HG03060 (cell line): ENCODE measurements at regions not wholly inside any gene's neighbourhood (a gene's known extent, or its start where the extent isn't known, plus 50 kb on each side); places are given as distances from the start of the nearest gene placed in this dataset.
"Not testable (repeated sequence)": the region's sequence is repeated elsewhere in the genome, so short reads cannot be mapped to it uniquely, and the experiment has no call there.

Experiments
- ATAC-seq: cut with Tn5 transposase; IDR thresholded peaks from one replicate; pipeline ENCODE4 v1.9.1; 2021; ENCODE audit warnings: low read depth, moderate number of reproducible peaks; ENCODE audit not compliant: unreplicated experiment

DNA sequence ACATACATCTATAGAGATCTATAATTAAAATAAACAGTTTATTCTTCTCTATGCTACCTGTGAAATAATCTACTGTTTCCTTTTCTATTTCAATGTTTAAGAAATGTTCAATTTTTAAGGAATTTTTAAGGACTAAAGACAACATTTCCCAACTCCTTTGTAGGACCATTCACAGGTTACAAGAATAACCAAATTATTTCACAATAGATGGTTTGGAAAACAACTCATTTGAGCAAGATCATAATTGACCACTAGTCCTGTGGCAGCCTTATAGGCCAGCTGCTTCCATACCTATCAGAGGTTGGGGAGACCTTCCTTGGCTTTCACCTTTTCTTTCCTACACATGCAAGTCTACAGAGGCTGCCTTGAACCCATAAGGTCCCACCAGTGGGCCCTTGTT is 193.7 kb downstream of the TTC39B start:
- ATAC-seq = no peak

DNA sequence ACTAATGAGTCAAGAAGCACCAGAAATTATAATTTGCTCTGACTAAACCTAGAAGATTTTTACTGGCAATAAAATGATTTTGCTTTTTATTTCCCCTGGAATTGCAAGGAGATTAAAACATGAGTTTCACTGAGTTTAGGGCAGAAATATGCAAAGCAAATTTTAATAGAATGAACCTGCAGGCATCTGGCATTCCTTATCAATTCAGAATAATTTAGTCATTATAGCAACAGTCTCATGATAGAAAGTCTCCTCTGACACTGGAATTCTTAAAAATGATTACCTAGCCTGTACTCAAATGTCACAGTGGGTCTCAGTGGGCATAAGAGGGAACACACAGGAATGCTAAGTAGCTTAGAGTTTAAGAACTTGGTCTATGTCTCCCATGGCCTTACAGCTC is 195.9 kb downstream of the TTC39B start:
- no peak for ATAC-seq

DNA sequence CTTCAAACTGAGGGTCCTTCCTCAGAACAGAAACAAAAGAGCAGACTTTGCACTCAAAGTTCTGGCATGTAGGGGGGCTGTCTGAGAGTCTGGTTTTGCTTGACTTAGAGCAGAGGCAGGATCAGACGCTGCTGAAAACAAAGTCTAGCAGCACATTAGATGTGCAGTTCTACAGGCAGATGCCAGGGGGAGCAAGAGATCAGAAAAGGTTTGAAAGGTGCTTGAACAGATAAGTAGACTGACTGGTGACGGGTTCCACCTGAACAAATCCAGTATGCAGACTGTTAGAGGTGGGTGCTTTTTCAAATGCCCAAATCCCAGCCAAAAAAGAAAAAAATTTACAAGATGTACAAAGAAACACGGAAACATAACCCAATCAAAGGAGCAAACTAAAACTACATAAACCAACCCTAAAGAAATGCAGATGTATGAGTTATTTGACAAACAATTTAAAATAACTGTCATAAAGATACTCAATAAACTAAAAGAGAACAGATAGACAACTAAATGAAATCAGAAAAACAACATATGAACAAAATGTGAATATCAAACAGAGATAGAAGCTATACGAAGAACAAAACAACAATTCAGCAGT is 194.7 kb upstream of the FREM1 start:
- ATAC-seq = peak; percentile 60

DNA sequence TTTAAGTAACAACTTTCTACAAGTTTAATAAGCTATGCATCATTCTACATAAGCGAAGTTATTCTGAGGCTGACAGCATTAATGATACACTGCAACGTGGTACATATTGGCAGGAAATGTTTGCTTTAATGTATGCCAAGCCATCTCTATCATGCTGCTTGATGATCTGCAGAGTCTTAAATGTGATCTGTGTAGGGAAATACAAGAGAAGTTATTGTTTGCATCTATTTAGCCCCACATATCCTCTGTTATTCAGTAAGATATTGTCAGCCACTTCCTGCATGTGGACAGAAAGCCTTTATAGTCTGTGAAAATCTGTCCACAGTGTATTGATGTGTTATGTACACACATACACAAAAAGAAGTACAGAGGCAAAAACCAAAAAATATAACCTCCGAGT is 193.1 kb upstream of the FREM1 start:
- ATAC-seq = no peak

DNA sequence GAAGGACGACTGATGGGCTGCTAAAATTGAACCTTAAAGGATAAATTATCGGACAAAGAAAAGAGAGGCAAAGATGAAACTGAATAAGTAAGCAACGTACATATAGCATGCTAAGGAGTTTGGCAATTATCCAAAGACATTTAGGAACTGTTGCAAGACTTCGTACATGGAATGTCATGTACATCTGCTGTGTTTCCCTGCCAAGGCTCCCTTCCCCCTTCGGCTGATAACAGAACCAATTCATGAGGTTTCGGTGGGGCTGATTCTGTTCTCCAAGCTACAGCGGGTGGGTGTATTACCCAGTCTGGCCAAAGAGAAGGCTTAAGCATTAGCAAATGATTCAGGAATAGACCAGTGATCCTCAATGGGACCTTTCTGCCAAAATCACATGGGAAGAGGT is 190.9 kb upstream of the FREM1 start:
- no peak for ATAC-seq

DNA sequence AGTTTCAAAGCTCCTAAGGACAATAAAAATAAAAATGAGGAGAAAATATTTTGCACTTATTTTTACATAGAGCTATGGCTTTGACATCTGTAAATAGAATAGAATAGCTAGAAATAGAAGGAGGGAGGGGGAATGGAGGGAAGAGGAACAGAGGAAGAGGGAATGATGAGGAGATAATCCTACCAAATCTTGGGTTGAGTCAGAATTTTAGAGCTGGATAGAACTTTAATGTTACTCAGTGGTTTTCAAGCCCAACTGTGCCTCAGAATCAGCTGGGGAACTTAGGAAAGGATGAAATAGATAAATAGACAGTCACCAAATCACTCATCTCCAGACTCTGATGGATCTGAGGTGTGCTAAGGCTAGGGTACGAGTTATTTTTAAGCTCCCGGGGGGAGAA is 190.3 kb upstream of the FREM1 start:
- ATAC-seq = no peak

DNA sequence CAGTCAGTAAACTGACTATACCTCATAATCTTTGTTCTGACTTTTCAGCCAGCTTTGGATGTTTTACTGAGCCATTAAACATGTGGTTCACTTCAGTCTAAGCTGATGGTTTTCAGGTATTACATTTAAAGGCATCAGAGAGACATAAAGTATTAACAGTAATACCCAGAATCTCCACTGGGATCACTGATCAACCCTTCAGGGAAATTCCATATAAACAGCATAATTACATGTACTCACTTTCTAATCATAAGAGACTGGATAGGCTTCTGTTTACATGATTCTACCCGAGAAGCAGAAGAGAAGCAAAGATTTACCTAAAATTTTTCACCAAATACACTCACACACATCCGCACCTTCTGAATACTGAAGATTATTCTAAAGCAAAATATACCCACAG is 186.7 kb upstream of the FREM1 start:
- ATAC-seq = no peak

DNA sequence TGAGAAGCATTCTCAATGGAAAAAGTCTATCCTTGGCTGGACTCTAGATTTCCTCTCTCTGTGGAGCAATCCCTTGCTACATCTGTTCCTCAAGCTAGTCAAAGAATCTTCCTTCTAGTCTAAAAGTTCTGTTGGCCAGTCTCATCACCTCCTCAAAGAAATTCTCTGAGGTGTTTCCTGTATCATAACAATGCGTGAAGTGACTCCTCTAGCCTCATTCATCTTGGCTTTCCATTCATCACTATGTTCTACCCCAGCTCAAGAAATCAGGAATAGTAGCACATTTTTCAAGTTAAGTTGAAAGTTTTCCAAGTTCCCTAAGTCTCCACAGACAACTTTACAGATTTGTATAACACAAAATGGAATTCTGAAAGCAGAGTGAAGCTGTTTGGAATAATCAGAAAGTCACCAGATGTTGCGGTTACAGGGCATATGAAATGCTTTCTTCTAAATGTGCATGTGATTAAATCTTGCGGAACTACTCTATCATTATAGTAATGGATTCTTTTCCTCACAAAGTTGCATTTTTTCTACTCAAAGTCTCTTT is 176.6 kb upstream of the FREM1 start:
- no peak for ATAC-seq

DNA sequence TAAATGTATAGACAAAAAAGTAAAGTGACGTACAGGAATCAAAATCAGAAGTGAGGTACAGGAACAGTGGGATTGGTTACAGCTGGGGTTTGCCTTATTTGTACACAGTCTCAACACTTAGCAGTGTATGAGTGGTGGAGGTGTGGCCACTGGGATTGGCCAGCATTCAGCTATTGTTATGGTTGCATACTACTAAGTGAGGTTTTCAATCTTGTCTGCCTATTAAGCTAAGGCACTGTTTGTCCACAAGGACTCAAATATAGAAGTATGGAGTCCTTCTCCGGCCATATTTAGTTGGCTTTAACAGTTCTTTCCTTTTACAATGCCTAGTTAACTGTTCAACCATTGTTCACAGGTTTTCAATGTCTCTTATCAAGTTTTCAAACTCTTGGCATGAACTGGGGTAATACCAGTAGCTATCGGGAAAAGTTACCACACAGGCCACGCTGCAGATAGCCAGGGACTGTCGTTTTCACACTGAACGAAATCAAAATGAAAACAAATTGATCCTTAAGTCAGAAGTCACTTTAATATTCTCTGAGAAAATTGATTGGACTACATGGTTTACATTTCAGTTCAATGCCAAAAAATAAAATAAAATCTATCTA is 176.0 kb upstream of the FREM1 start:
- no peak for ATAC-seq

DNA sequence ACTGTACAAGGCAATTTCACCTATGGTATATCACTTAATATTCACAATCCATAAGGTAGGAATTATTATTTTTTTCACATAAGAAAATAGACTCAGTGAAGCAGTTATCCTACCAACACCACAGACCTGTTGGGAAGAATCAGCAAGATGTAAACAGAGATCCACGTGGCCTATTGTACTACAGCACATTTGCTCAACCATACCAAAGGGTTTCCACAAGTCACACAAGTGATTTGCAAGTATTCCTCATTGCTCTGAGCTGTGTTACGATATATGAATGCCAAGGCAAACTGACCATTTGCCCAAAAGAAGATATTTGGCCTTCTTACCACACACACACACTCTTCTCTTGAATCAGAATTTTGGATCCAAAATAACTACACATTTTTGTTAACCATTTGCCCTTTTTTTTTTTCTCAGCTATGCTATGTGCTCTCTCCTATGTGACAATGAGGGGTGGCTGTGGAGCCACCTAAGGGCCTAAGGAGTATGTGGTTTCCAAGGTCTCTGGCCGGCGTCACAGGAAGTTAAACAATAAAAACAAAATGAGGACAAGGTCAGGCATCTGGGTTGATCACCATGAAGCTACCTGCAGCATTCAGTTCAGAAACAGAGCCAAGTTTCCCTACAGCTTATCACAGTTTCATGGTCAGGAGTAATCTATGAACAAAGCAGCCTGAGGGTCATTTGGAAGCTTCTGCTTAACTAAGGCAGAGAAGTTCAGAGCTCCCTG is 171.0 kb upstream of the FREM1 start:
- no peak for ATAC-seq

DNA sequence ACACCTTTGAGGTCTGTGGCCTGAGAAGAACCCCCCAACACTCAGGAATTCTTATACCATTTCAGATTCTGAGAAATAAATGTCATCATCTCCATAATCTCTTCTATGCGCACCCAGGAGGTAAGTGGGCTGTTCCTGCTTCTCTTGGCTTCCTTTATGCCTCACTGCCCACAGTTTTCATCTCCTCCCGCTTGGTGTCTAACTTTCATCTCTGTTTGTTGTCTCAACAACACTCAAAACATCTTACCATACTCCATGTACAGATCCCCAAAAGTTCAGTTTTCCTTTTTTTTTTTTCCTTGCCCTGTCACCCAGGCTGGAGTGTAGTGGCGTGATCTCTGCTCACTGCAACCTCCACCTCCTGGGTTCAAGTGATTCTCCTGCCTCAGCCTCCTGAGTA is 170.2 kb upstream of the FREM1 start:
- ATAC-seq = no peak

DNA sequence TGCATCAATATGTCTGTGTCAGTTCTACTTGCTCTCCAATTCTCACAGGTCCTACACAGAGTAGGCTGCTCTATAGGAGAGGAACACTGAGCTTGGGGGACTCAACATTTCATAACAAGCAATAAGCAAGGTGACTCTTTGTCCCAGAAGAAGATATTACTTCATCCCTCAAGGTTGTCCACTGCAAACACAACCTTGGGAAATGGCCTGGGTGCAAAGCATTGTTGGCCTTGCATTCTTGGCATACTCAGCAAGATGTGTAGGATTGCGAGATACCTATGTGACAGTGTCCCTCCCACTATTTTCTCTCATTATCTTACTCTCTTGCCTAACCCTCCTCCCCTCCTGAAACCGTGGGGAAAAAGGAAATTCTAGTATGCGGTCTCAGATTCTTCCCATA is 169.8 kb upstream of the FREM1 start:
- no peak for ATAC-seq

DNA sequence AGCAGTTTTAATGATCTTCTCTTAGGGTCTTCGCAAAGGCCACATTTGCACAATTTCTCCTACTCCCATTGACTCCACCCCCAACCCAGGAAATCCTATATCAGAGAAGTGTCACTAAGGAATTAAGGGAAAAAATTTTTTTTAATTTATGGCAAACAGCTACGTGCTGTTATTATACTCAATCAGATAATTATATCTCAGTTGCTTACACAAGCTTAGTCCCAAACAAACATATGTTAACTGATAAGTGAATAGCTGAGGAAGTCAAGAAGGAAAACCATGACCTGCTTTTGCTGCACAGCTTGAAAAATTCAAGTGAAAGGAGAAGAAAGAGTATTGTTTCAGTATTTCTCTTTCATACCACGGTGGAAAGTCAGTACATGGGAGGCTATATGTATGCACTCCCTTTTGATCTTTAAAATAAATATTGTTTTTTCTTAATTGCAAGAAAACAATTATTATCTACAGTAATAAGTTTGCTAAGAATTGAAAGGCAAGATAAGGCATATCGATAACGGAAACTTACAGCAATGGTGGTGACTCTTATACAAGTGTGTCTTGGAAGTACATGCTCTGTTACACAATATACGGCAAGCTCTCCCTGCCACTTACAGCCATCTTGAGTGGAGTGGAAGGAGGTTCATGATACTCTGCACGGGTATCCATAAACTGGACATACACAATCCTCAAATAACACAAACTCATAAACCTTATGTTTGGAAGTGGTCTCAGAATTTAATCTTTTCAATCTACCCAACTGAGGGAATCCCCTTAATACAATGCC is 167.9 kb upstream of the FREM1 start:
- ATAC-seq = no peak

DNA sequence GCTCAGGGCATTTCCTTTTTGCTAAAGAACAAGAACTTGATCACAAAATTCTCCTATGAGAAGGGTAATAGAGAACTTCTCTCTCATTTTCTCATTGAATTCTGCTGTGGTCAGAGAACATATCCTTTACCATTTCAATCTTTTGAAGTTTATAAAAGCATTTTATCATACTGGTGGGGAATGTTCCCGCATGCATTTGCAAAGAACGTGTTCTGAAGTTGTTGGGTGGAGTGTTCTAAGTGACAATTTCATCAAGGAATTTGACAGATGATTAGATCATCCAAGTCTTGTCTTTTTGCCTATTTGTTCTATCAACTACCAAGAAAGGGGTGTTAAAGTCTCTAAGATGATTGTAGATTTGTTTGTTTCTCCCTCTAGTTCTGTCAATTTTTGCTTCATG is 163.4 kb upstream of the FREM1 start:
- ATAC-seq = no peak

DNA sequence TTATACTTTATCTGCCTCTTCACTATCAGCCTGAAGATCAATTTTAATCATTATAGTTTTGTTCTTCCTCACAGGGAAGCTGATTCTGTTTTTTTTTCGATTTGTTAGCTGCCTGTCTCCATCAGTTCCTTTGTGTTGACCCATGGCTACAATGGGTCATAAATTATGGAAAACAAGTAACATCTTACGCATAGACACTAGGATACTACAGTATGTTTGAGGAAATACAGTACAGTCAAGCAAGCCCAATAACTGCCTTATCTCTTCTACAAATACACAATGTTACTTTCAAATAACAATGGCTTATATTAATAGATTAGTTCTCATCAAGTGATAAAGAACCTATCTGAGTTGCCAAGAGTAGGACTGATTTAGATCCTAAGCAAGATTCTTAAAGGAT is 160.5 kb upstream of the FREM1 start:
- no peak for ATAC-seq

DNA sequence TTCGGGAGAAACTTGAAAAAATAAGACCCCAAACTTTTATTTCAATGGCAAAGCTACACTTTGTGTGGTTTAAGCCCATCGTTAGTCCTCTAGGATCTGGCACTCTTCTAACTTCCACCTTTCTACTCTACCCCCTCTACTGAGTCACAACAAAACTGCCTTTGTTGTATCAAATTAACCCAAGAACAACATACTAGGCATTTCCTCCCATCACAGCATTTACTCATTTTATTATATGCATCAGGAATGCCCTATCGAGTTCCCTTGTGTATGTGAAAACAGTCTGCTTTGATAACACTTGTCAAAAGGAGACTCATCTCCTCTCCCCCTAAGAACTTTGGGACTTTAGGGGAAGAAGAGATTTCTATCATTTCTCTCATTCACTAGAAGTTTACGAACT is 158.9 kb upstream of the FREM1 start:
- no peak for ATAC-seq

DNA sequence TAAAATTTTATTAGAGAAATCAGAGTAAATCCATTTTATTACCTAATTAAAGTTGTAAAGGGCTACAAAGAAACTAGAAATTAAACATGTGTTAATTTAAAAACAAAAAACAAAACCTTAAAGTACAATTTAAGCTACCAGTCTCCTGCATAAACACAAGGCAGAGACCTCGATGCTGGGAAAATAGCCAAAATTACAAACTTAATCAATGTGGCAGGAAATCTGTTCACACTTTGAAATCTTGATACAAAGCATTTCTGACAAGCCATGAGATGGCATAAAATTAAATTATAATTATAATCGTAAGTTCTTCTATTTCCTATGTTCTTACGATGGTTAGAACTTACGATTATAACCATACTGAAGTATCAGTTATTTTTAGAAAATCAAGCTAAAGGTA is 158.0 kb upstream of the FREM1 start:
- no peak for ATAC-seq

DNA sequence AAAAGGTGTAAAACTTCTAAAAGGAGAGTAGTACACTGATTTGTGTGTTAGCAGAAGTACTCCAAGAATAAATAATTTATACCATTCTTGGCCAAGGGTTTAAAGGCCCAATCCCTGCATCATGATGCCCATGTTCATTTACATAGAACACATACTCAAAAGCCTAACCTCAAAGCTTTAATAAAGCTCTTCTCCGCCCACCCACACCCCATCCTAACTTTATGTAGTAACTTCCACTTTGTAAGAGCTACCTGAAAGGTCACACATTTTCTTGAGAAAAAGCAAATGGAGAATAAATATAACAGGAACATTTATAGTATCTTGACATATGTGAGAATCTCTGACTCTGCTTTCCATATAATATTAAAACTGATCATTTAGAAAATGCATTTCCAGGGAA is 148.8 kb upstream of the FREM1 start:
- ATAC-seq = no peak

DNA sequence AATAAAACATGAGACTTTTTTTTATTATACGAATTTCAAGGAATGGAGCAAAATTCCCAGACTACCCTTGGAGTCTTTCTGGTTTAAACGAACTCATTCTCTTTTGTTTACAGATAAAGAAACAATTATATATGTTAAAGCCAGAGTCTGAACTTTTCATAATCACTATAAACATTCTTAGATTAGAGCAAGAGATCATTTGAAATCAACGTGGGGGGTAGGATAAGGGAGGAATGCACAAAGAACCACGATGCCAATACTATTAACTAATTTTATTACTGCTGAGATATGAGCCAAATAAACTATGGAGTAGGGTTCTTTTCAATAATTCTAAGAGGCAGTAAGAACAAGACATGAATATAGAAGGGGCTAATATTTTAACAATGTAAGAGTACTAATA is 148.0 kb upstream of the FREM1 start:
- no peak for ATAC-seq

DNA sequence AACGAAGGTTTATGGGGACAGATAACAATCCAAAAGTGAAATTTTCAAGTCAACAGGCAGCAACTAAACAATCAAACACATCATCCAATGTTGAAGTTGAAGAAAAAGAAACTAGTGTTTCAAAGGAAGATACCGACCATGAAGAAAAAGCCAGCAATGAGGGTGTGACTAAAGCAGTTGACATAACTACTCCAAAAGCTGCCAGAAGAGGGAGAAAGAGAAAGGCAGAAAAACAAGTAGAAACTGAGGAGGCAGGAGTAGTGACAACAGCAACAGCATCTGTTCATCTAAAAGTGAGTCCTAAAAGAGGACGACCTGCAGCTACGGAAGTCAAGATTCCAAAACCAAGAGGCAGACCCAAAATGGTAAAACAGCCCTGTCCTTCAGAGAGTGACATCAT is 145.1 kb upstream of the FREM1 start:
- not testable (repeated sequence) for ATAC-seq

DNA sequence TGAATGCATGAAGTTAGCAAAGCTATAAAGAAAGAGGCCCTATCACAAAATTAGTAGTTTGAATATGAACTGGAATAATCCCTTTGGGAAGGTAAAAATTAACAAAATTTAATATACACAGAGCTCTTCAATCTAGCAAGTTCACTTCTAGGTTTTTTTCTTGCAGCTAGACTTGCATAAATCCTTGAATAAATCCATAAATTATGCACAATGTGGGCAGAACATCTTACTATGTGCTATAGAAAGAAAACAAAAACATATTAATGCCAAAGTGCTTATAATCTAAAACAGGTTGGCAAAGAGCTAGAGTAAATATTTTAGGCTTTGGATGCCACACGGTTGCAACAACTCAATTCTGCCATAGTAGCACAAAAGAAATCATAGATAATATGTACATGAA is 138.5 kb upstream of the FREM1 start:
- no peak for ATAC-seq
